HL-60 (cell line): ENCODE measurements at regions not wholly inside any gene's neighbourhood (a gene's known extent, or its start where the extent isn't known, plus 50 kb on each side); places are given as distances from the start of the nearest gene placed in this dataset.

Source experiments
- DNase-seq, 2 experiments: peaks; one replicate each; pipeline ENCODE4 v3.0.0-alpha.2; 2010 to 2020; ENCODE audit warnings: low read depth in 1 of 2, low spot score in 1 of 2
- H3K27ac ChIP-seq: fragments of 250-450 bp; sonication (Bioruptor Pico); replicated peaks from 2 replicates; pipeline ENCODE4 v1.5.1; 2020; ENCODE audit warnings: mild to moderate bottlenecking, moderate library complexity
- H3K27me3 ChIP-seq: fragments of 250-450 bp; sonication (Bioruptor Pico); 2 replicates; pipeline ENCODE4 v1.5.1; 2021; ENCODE audit warnings: mild to moderate bottlenecking, moderate library complexity; ENCODE audit not compliant: insufficient read depth, poor library complexity, severe bottlenecking
- H3K4me3 ChIP-seq: replicated peaks from 2 replicates; pipeline ENCODE4 v1.5.1; 2011; ENCODE audit warnings: mild to moderate bottlenecking, control low read depth, low read length; ENCODE audit not compliant: insufficient read depth
- GABPA ChIP-seq: IDR thresholded peaks from 2 replicates; pipeline ENCODE4 v1.6.1; 2012; ENCODE audit warnings: low read depth
- POLR2AphosphoS5 ChIP-seq: IDR thresholded peaks from 2 replicates; pipeline ENCODE4 v1.6.1; 2012; ENCODE audit warnings: low read depth
- SPI1 ChIP-seq: IDR thresholded peaks from 2 replicates; pipeline ENCODE4 v1.6.1; 2012; ENCODE audit warnings: low read depth, mild to moderate bottlenecking, borderline replicate concordance
- TF ChIP-seq, protein P1 (sequence below): IDR thresholded peaks from one replicate; pipeline ENCODE4 v1.5.1; 2011; ENCODE audit warnings: low read length, control low read depth, inconsistent platforms; ENCODE audit not compliant: insufficient read depth
- TF ChIP-seq, protein P2 (sequence below): IDR thresholded peaks from 2 replicates; pipeline ENCODE4 v1.6.1; 2012; ENCODE audit warnings: low read depth; ENCODE audit not compliant: insufficient replicate concordance

DNA sequence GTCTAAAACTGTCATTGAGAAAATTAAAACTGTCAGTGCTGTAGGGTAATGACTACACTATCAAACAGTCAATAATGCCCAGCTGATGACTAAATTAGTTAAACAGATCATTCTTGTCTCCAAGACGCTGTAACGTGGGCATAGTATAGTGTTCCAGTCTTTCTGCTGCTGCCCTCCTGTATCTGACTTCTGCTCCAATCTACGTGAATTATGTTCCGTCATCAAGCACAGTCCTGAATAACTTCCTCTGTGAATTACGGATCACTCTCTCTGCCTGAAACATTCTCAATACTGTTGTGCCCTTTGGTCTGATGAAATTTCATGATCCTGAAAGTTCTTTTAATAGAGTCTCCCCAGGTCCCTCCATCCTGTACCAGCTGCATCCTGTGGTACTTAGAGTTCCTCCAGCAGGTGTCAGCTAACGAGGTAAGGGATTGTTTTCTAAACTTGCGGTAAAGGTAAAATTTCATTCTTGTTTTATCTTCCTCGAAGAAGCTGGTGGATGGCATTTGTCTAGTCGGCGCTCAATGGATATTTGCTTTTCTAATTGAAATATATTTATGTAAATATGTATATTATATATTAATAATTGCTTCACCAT lies 393.5 kb upstream of the ADARB2 start:
- no peak overlapping the region for H3K27ac ChIP-seq
- H3K27me3 ChIP-seq: no peaks in the 10 kb centered on the region
- H3K4me3 ChIP-seq: no peak overlapping the region
- DNase-seq: no peak
- TF ChIP-seq POLR2AphosphoS5: no peak
- no peak for TF ChIP-seq SPI1
- TF ChIP-seq, protein P1, sequence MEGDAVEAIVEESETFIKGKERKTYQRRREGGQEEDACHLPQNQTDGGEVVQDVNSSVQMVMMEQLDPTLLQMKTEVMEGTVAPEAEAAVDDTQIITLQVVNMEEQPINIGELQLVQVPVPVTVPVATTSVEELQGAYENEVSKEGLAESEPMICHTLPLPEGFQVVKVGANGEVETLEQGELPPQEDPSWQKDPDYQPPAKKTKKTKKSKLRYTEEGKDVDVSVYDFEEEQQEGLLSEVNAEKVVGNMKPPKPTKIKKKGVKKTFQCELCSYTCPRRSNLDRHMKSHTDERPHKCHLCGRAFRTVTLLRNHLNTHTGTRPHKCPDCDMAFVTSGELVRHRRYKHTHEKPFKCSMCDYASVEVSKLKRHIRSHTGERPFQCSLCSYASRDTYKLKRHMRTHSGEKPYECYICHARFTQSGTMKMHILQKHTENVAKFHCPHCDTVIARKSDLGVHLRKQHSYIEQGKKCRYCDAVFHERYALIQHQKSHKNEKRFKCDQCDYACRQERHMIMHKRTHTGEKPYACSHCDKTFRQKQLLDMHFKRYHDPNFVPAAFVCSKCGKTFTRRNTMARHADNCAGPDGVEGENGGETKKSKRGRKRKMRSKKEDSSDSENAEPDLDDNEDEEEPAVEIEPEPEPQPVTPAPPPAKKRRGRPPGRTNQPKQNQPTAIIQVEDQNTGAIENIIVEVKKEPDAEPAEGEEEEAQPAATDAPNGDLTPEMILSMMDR: no peak
- TF ChIP-seq, protein P2, sequence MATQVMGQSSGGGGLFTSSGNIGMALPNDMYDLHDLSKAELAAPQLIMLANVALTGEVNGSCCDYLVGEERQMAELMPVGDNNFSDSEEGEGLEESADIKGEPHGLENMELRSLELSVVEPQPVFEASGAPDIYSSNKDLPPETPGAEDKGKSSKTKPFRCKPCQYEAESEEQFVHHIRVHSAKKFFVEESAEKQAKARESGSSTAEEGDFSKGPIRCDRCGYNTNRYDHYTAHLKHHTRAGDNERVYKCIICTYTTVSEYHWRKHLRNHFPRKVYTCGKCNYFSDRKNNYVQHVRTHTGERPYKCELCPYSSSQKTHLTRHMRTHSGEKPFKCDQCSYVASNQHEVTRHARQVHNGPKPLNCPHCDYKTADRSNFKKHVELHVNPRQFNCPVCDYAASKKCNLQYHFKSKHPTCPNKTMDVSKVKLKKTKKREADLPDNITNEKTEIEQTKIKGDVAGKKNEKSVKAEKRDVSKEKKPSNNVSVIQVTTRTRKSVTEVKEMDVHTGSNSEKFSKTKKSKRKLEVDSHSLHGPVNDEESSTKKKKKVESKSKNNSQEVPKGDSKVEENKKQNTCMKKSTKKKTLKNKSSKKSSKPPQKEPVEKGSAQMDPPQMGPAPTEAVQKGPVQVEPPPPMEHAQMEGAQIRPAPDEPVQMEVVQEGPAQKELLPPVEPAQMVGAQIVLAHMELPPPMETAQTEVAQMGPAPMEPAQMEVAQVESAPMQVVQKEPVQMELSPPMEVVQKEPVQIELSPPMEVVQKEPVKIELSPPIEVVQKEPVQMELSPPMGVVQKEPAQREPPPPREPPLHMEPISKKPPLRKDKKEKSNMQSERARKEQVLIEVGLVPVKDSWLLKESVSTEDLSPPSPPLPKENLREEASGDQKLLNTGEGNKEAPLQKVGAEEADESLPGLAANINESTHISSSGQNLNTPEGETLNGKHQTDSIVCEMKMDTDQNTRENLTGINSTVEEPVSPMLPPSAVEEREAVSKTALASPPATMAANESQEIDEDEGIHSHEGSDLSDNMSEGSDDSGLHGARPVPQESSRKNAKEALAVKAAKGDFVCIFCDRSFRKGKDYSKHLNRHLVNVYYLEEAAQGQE: no peak
- no peak for TF ChIP-seq GABPA

DNA sequence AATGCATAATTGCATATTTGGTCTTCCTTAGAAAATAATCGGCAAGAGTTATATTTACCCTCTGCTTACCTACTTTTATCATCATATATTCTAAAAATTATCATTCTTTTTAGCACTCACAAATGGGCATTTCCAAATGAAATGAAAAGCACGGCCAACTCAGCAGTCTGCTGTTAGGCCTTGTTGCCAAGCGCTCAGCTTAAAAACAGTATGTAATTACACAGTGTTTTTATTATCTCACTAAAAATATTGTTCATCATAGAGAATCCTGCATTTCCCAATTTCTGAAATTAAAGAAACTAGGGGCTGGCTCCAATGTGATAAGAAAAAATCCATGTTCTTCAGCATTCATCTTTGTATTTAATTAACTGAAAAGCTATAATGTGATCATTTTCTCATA lies 391.7 kb upstream of the ADARB2 start:
- TF ChIP-seq GABPA (no peak), POLR2AphosphoS5 (no peak), SPI1 (no peak)
- TF ChIP-seq, protein P2: no peak
- TF ChIP-seq, protein P1: no peak
- Histone ChIP-seq H3K4me3 (no peak overlapping the region), H3K27ac (no peak overlapping the region), H3K27me3 (no peaks in the 10 kb centered on the region)
- DNase-seq: no peak

DNA sequence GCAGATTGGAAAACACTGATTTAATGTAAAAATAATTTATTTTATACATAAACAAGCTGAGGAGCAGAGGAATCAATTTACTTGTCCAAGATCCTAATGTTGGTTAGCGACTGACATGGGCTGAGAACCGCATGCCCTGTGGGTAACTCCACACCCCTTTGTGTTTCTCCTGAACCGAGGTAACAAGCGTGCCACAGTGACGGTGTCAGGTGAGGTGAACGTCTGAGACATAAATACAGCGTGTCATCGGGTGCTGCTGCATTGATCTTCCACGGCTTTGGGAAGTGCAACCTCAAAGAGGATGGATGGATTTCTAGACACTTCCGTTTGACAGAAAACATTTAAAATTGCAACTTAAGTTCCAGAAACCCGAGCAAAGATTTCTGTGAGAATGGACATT lies 386.8 kb upstream of the ADARB2 start:
- TF ChIP-seq, protein P2: no peak
- TF ChIP-seq SPI1 (no peak), POLR2AphosphoS5 (no peak), GABPA (no peak)
- TF ChIP-seq, protein P1: no peak
- no peak overlapping the region for H3K27ac ChIP-seq
- H3K27me3 ChIP-seq: no peaks in the 10 kb centered on the region
- H3K4me3 ChIP-seq: no peak overlapping the region
- no peak for DNase-seq
